ENCODE measurements at regions not wholly inside any gene's neighbourhood (a gene's known extent, or its start where the extent isn't known, plus 50 kb on each side); places are given as distances from the start of the nearest gene placed in this dataset.

GRCh38 chr4:141497627-141498026 lies 138.8 kb upstream of the IL15 start:
- no peaks in the 10 kb centered on the region for H3K9me2 ChIP-seq (replicated peaks; ENCODE audit: control insufficient read depth, low read length)
- H3K4me1 ChIP-seq (ENCODE audit: control insufficient read depth, low read length) = no peaks in the 10 kb centered on the region
- no peak overlapping the region for H3K4me3 ChIP-seq (ENCODE audit: low read length)
- no peak overlapping the region for H3K4me2 ChIP-seq (ENCODE audit: low read length)
- H3K79me2 ChIP-seq (ENCODE audit: control insufficient read depth, low read length) = no peaks in the 10 kb centered on the region
- H4K20me1 ChIP-seq (ENCODE audit: control insufficient read depth, insufficient read depth, low read depth, low read length) = no peaks in the 10 kb centered on the region
- TF ChIP-seq CTCF (IDR thresholded peaks at IDR 0.05; ENCODE audit: low read depth, low read length, poor library complexity, severe bottlenecking) (no peak), EZH2phosphoT487 (IDR thresholded peaks at IDR 0.05; ENCODE audit: borderline replicate concordance, low read length) (no peak)
- H3K36me3 ChIP-seq (ENCODE audit: control insufficient read depth, low read length) = no peaks in the 10 kb centered on the region
- no peak overlapping the region for H3K27ac ChIP-seq (ENCODE audit: low read depth, low read length)
- no peaks in the 10 kb centered on the region for H3K9me3 ChIP-seq (ENCODE audit: control insufficient read depth, insufficient read depth, low read length)
- H3F3A ChIP-seq (ENCODE audit: control insufficient read depth, insufficient read depth) = no peaks in the 10 kb centered on the region
- no peaks in the 10 kb centered on the region for H3K27me3 ChIP-seq (ENCODE audit: control insufficient read depth, low read length)

- Histone ChIP-seq H3K27ac (ENCODE audit: low read depth, low read length) (no peak overlapping the region), H3K36me3 (ENCODE audit: control insufficient read depth, low read length) (no peaks in the 10 kb centered on the region), H3K79me2 (ENCODE audit: control insufficient read depth, low read length) (no peaks in the 10 kb centered on the region), H3K27me3 (ENCODE audit: control insufficient read depth, low read length) (no peaks in the 10 kb centered on the region), H3F3A (ENCODE audit: control insufficient read depth, insufficient read depth) (no peaks in the 10 kb centered on the region), H3K4me2 (ENCODE audit: low read length) (no peak overlapping the region), H3K4me3 (ENCODE audit: low read length) (no peak overlapping the region), H3K9me2 (replicated peaks; ENCODE audit: control insufficient read depth, low read length) (no peaks in the 10 kb centered on the region), H4K20me1 (ENCODE audit: control insufficient read depth, insufficient read depth, low read depth, low read length) (no peaks in the 10 kb centered on the region), H3K9me3 (ENCODE audit: control insufficient read depth, insufficient read depth, low read length) (no peaks in the 10 kb centered on the region), H3K4me1 (ENCODE audit: control insufficient read depth, low read length) (no peaks in the 10 kb centered on the region)
- no peak for TF ChIP-seq CTCF (IDR thresholded peaks at IDR 0.05; ENCODE audit: low read depth, low read length, poor library complexity, severe bottlenecking)
- no peak for TF ChIP-seq EZH2phosphoT487 (IDR thresholded peaks at IDR 0.05; ENCODE audit: borderline replicate concordance, low read length)
These were observed 137.0 kb upstream of the IL15 start for GRCh38 chr4:141499261-141499853.

- Histone ChIP-seq H3K27me3 (ENCODE audit: control insufficient read depth, low read length) (no peaks in the 10 kb centered on the region), H4K20me1 (ENCODE audit: control insufficient read depth, insufficient read depth, low read depth, low read length) (no peaks in the 10 kb centered on the region), H3K9me3 (ENCODE audit: control insufficient read depth, insufficient read depth, low read length) (no peaks in the 10 kb centered on the region), H3K9me2 (replicated peaks; ENCODE audit: control insufficient read depth, low read length) (no peaks in the 10 kb centered on the region), H3K79me2 (ENCODE audit: control insufficient read depth, low read length) (no peaks in the 10 kb centered on the region), H3K36me3 (ENCODE audit: control insufficient read depth, low read length) (no peaks in the 10 kb centered on the region), H3K4me3 (ENCODE audit: low read length) (no peak overlapping the region), H3F3A (ENCODE audit: control insufficient read depth, insufficient read depth) (no peaks in the 10 kb centered on the region), H3K4me2 (ENCODE audit: low read length) (no peak overlapping the region), H3K27ac (ENCODE audit: low read depth, low read length) (no peak overlapping the region), H3K4me1 (ENCODE audit: control insufficient read depth, low read length) (no peaks in the 10 kb centered on the region)
- no peak for TF ChIP-seq EZH2phosphoT487 (IDR thresholded peaks at IDR 0.05; ENCODE audit: borderline replicate concordance, low read length)
- TF ChIP-seq CTCF (IDR thresholded peaks at IDR 0.05; ENCODE audit: low read depth, low read length, poor library complexity, severe bottlenecking) = no peak
These were observed 135.0 kb upstream of the IL15 start for GRCh38 chr4:141501395-141501794.
